ENCODE measurements at regions not wholly inside any gene's neighbourhood (a gene's known extent, or its start where the extent isn't known, plus 50 kb on each side); places are given as distances from the start of the nearest gene placed in this dataset.
A peak's percentile ranks its signal among the peaks of the same experiment; 100 is the strongest.

DNA sequence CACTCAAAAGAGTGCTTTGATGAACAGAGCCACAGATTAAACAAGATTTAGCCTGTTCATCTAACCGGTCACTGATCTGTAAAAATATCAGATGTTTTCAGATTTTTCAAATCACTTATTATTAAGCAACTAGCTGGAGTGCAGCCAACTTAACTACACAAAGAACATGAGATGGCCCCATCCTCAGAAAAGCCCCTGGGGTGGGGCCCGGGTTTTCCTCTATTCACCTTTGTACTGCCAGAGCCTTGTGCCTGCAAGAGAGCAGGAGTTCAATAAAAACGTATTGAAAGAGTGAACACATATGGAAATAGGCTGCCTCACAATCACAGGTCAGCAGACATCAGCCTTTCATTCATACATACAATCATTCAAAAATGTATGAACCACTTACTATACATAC is 516.1 kb downstream of the OMA1 start:
- no peak for DNase-seq (ENCODE audit: low read depth in 2 of 3, low spot score in 2 of 3)

DNA sequence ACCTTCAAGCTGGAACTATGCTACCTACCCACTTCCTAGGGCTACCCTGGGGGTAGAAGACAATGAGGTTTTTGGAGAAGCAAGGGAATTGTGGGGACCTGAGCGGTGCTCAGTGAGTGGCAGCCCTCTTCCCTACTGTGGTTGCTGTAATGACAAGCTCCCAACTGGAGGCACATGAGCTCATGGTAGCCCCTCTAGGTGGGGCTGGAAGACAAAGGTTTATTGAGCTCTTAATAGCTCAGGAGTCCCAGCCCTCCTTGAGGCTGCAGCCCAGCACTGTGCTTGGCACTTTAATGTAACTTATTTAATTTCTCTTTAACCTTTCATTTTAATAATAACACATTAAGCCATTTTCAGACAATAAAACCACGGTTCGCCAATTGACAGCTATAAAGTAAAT is 528.9 kb downstream of the OMA1 start:
- no peak for DNase-seq (ENCODE audit: low read depth in 2 of 3, low spot score in 2 of 3)

DNA sequence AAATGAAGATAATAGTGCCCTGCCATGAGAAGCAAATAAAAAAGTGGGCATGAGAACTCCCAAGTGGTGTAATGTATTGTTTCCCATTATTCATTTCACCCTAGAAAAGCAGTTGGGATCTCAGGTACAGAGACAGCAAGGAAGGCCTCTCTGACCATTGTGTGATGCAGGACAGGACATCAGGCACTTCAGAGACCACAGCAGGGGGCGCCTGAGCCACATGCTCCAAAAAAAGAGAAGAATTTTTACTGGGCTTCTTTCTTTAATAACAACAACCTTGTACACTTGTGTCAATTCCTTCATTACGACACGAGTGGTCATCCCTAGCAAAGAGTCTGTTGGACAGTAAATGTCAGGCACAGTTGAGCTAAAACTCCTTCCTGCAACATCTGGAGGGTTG is 533.3 kb downstream of the OMA1 start:
- DNase-seq (ENCODE audit: low read depth in 2 of 3, low spot score in 2 of 3), result no peak

DNA sequence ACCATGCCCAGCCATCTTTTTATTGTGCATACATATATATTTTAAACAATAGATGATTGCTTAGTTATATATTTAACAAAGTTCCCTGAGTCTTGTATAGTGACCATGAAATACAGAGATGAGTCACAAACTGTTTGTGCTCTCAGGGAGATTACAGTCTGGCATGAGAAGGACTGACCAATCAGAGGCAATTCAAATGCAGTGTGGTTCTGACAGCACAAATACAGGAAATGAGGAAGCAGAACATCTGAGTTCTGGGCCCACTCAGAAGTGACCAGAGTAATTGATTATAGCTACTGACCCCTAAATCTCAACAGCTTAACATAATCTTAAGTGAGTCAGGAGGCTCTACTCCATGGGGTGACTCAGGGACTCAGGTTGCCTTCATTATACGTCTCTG is 534.5 kb downstream of the OMA1 start:
- no peak for DNase-seq (ENCODE audit: low read depth in 2 of 3, low spot score in 2 of 3)

DNA sequence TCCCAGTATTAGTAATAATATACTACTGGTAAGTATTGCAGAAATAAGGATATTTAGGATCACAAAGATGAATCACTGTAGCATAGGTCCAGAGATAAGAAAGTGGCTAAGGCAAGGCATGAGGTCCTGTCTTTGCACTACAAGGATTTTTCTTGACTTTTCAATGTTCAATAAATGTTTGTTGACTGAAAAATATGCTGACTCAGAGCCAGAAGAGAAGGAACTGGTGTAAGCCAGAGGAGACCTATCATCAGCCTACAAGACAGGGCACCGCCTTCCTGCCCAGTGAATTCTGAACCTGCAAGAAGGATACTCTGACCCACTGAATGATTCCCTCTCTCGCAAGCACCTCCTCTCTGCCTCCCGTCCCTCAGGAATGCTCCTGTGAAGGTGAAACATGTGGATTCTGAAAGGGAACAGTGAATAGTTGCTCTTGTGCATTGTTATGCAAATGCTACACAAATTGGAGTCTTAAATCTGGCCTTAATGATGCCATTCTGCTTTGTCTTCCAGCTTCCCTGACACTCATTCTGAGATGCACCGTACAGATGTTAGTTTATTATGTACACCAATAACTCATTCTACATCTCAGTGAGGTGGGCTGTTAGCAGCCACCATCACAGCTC is 540.0 kb downstream of the OMA1 start:
- no peak for DNase-seq (ENCODE audit: low read depth in 2 of 3, low spot score in 2 of 3)

DNA sequence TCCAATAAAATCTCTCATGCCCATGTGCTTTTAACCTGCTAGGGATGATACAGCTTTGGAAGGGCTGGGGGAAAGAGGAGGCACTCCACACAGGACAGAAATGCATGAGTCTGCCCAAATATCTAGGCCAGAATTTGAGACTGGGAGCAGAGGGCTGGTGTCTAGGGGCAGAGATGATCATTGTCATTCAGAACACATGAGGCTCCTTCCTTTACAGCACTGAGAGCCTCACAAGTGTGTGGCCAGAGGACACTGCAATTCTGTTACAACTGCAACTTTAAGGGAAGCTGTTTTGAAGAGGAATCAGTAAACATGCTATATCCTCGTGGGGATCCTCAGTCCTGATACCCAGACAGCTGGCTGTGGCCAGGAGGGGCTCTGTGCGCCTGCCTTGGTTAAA is 541.3 kb downstream of the OMA1 start:
- DNase-seq (ENCODE audit: low read depth in 2 of 3, low spot score in 2 of 3), result peak in 1 of 3 donors; percentile 28

DNA sequence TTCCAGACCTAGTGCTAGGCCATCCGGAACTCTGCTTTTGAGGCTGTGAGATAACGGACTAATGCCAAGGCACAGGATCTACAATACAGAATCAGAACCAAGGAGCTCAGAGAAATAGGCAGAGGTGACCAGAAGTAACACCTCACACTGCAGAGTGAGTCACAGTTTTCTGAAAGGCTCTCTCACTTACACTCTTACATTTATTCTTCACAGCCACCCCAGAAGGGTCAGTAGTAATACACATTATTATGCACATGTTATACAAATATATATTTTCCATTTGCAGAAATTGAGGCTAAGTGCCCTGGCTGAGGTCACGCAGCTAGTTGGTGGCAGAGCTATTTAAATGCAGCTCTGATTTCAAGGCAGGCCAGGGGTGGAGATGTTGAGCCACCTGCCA is 542.5 kb downstream of the OMA1 start:
- no peak for DNase-seq (ENCODE audit: low read depth in 2 of 3, low spot score in 2 of 3)

DNA sequence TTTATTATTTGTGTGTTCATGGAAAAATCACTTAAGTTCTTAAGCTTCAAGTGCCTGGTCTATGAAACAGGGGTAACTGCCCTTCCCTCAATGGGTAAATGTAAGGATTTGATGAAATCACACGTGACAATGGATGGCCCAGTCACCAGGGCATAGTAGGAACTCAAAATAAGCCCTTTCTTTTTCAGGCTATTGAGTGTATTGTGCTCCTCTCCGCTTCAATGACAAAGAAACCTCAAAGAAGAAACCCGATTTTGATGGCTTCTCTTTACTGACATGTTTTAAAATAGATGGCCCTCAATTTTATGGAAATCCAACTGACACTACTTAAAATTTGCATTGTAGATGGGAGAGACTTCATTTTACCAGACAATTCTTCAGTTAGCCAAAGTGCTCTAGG is 543.5 kb downstream of the OMA1 start:
- DNase-seq (ENCODE audit: low read depth in 2 of 3, low spot score in 2 of 3), result no peak

DNA sequence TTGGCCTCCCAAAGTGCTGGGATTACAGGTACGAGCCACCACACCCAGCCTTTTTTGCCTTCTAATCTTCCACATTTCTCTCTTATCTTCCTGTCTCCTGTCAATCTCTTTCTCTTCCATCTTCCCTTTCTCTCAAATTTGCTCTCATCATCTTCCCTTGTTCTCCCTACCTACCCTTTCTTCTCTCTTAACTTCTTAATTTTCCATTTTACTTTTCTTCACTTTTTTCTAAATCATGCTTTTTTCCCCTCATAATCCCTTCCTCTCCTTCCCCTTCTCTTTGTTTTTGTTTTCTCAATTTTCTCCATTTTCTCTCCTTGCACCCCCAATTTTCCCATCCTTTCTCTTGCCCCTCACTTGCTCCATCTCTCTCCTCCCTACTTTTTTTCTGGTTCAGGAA is 545.7 kb downstream of the OMA1 start:
- DNase-seq (ENCODE audit: low read depth in 2 of 3, low spot score in 2 of 3), result no peak

DNA sequence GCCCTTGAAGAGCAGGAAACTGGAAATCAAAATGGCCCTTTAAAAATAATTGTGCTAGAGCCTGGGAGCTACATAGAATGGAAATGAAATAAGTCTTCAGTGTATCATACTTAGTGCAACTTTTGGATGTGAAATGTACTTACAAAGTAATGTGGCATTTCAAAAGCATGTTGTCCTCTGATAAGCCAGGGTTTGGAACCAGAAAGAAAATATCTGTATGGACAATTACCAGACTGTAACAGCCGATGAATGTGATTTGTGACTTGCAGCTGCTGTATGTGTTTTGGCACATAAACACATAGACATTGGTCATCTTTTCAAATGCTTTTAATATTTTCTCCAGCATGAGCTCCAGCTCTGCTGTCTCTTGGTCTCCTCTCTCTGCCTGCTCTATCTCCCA is 546.4 kb downstream of the OMA1 start:
- no peak for DNase-seq (ENCODE audit: low read depth in 2 of 3, low spot score in 2 of 3)

DNA sequence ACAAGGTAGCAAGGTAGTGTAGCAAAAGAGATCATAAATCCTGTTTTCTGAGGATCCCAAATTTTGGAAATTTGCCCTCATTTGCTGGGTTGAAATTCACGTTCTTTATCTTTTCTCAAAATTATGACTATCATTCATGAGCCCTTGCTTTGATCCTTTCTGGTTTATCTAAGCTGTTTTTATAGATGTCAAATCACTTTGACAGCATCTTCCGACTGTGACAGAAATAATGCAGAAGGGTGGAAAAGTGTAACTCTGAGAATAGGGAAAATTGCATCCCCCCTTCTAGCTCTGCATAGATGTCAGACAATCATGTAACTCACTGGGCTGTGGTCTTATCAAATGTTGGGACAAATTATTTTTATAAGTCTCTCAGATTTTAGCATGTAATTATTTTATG is 550.1 kb downstream of the OMA1 start:
- DNase-seq (ENCODE audit: low read depth in 2 of 3, low spot score in 2 of 3), result no peak

DNA sequence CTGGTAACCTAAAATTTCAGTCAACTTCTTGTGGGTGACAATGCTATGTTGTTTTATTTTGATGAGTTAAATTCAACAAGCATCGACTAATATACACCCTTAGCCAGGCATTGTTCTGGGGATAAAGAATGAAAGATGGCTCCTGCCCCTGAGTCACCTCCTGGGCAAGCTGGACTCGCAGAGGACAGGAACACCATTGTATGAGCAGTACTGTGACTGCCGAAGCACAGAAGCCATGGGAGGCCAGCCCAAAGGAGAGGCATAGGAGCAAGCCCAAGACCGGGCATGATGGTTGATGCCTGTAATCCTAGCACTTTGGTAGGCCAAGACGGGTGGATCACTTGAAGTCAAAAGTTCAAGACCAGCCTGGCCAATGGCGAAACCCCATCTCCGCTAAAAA is 555.2 kb downstream of the OMA1 start:
- no peak for DNase-seq (ENCODE audit: low read depth in 2 of 3, low spot score in 2 of 3)

DNA sequence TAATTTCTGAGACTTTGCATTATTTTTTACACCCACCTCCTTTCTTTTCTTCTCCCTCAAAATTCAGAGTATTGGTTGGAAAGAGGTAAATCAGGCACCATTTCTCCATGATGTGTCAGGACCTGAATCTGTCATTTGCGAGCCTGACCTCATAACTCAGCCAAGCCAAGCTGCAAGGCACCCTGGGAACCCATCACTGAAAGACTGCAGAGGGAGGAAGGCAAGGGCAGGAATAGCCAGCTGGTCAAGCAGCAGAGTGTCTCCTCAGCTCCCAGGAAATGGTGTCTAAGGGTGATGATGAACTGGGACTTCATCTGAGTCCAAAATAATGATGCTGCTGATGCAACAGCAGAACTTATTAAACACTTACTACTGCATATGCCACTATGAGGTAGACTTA is 556.6 kb downstream of the OMA1 start:
- DNase-seq (ENCODE audit: low read depth in 2 of 3, low spot score in 2 of 3), result no peak

DNA sequence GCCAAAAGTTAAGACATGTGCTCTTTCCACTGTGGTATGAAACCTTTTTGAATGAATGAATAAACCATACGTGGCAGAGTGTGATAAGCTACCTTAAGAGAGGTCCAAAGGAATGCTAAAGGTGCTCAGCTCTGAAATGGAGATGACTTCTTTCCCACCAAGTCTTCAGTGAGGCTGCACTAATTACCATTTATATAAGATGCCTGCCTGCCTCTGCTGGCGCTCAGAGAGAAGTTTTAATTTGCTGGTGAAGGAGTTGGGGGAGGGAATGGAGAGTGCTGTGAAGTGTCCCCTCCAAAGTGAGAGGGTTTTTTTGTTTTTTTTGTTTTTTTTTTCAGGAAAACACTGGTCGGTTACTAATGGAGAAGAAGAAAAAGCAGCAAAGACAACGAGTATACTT is 559.0 kb downstream of the OMA1 start:
- DNase-seq (ENCODE audit: low read depth in 2 of 3, low spot score in 2 of 3), result no peak

DNA sequence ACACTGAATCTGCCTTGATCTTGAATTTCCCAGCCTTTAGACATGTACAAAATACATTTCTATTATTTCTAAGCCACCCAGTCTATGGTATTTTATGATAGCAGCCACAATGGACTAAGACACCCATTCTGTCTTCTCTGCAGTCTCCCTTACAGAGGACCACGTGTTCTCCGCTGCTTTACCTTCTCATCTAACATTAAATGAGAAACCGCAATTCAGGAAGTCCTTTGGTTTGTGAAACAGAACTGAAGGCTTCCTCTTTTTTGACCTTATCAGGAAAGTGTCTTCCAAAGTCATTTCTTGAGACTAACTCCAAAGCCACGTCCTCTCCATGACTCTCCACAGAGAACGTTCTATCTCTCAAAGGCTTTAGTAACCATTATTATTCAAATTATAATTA is 560.1 kb downstream of the OMA1 start:
- peak in 2 of 3 donors; percentile 40 to 79 for DNase-seq (ENCODE audit: low read depth in 2 of 3, low spot score in 2 of 3)

DNA sequence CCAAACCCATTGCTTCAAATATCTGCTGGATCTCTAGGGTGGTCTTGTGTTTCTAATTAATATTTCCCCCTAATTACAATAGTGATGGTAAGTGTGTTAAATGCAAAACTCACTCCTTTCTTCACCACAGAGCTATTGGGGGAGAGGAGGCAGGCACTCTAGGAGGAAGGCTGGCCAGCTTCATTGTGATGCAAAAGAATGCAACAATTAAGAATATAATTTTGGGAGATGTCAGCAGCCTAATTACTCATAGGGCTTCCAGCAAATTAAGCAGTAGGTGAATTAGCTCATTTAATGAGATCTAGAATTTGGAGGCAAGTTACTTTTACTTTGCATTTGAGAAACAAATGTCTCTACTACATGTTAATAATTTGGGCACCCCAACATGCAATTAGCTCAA is 560.4 kb upstream of the DAB1 start:
- no peak for DNase-seq (ENCODE audit: low read depth in 2 of 3, low spot score in 2 of 3)

DNA sequence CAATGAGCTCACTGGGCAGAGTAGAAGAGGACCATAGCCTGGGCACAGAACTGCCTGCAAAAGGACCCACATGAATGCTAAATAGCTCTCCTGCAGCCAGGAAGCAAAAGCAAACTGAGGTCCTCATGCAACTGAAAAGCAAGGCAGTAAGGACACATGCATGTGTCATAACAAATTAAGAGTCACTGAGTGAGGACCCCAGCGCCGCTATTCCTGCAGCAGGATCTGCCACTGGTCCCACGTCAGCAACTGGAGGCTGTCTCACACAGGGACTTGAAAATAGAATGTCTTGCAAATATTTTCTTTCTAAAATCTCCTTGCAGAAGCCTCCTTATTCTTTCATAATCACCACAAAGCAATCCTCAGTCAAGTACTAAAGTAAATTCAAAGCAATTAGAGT is 559.6 kb upstream of the DAB1 start:
- no peak for DNase-seq (ENCODE audit: low read depth in 2 of 3, low spot score in 2 of 3)

DNA sequence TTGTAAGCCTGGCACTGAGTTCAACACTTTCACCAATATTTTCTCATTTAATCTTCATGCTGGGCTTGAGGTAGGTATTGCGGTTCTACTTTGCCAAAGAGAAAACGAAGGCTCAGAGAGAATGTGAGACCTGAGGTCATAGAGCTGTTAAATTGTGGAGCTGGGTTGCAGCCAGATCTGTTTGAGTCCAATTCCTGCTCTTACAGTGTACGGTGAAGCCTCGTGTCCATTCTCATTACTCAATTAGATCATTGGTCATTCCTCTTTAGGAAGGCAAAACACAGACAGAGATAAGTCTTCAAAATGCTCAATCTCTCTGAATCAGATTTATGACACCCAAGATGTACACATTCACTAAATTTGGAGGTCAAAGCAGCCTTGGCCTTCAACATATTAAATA is 559.0 kb upstream of the DAB1 start:
- DNase-seq (ENCODE audit: low read depth in 2 of 3, low spot score in 2 of 3), result no peak

DNA sequence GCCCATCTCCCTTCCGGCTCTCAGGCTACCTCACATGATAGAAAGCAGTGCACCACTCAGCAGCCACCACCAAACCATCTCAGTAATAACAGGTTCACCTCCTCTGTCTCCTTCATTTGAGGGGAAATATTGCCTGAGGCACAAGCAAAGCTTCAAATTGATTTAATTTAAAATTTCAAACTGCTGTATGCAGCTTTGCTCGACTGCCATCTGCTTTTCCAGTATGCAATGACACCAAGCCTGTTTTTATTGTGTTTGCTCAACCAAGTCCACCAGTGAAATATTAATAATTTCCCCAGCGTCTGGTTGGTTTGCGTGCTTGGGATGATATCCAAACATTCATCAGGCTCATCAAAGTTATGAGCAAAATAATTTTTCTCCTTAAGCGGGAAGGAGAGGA is 552.4 kb upstream of the DAB1 start:
- no peak for DNase-seq (ENCODE audit: low read depth in 2 of 3, low spot score in 2 of 3)

DNA sequence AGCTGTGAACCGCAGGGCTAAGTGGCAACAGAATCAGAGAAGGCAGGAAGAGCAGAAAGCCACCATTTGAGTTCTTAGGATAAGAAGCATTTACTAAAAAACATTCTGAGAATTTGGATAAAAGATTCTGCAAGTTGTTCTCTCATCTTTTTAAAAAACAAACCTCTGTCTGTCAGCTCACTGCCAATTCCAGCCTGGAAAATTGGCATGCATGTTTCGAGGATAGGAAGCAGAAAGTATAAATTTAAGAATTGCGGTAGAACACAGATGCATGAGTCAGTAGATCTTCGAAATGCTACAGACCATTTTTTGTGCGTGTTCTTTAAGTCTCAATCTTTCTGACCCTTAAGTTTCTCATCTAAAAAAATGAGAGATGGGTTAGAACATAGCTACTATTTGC is 544.5 kb upstream of the DAB1 start:
- DNase-seq (ENCODE audit: low read depth in 2 of 3, low spot score in 2 of 3), result no peak

DNA sequence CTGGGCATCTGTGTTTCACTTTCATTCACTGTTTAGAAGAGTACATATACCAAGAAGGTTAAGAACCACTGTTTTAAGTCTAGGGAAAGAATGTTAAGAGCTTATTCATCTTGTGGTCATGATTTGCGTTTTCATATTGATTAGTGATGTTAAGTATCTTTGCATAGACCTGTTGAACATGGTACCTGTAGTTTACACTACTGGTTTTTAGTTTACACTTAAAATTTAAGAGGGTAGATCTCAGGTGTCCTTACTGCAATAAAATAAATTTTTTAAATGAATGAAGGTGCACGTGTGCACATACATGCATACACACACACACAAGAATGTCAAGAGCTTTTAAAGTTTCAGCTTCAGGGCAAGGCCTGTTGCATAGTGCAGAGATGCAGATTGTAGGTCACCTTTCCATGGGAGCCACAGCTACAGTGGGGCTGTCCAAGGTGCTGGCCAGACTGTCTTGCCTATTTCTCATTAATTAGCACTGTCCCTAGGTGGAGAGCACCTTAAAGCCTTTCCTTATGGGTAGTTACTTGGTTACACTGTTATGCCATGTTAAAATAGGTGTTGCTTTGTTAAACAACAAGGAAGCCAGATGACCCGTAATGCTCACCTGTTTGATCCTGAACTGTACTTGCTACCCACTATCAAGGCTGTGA is 543.0 kb upstream of the DAB1 start:
- DNase-seq (ENCODE audit: low read depth in 2 of 3, low spot score in 2 of 3), result peak in 1 of 3 donors; percentile 23

DNA sequence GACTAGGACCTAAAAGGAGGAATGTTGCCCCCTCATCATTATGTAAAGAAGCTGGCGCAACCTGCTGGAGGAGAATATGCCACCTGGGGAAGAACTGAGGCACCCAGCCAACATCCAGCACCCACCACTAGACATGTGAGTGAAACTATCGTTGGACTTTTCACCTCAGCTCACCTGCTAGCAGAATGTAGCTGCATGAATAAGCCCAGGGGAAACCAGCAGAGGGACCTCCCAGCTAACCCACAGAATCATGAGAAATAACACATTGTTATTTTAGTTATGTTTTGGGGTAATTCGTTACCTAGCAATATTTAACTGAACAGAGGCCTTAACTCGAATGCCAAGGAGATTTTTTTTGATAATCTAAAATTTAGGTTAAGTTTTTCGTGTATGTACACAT is 542.5 kb upstream of the DAB1 start:
- no peak for DNase-seq (ENCODE audit: low read depth in 2 of 3, low spot score in 2 of 3)

DNA sequence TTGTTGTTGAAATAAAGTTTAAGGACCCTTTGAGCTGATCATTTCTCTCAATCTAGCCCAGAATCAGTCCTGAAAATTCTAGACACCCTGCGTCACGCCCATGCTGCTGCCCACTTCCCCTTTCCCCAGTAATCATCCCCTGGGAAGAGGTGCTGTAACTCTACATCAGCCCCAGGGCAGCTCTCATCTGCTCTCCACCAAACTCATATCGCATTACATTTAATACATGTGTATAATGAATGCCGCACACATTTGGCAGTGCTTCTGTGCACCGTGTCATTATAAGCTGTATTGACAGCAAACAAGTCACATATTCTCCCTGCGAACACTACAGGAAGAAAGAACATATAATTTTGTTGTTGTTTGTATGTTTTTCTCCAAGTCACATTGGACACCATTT is 539.7 kb upstream of the DAB1 start:
- no peak for DNase-seq (ENCODE audit: low read depth in 2 of 3, low spot score in 2 of 3)

Measured in hematopoietic multipotent progenitor cell (in vitro differentiated cells).